Occipital lobe (tissue), 1 donor: ENCODE measurements at regions not wholly inside any gene's neighbourhood (a gene's known extent, or its start where the extent isn't known, plus 50 kb on each side); places are given as distances from the start of the nearest gene placed in this dataset.
"Not testable (repeated sequence)": the region's sequence is repeated elsewhere in the genome, so short reads cannot be mapped to it uniquely, and the experiment has no call there.

ENCODE experiments used
- DNase-seq: peaks from one replicate; lab custom pipeline; 2025; lab: John Stamatoyannopoulos, UW

- DNase-seq: no peak
Observed at GRCh38 chr6:141877275-141877983, 255.3 kb upstream of the GJE1 start.

- DNase-seq: no peak
Observed at GRCh38 chr6:141874930-141875602, 257.7 kb upstream of the GJE1 start.

GRCh38 chr6:141869509-141869908 lies 263.2 kb upstream of the GJE1 start:
- DNase-seq: not testable (repeated sequence)

- no peak for DNase-seq
Observed at GRCh38 chr6:141867767-141868166, 265.0 kb upstream of the GJE1 start.

- DNase-seq: no peak
Observed at GRCh38 chr6:141866731-141867497, 265.8 kb upstream of the GJE1 start.

GRCh38 chr6:141851063-141851462 lies 281.7 kb upstream of the GJE1 start:
- DNase-seq: no peak

GRCh38 chr6:141848029-141848890 lies 284.5 kb upstream of the GJE1 start:
- no peak for DNase-seq

- DNase-seq: no peak
Observed at GRCh38 chr6:141846639-141847038, 286.1 kb upstream of the GJE1 start.

GRCh38 chr6:141843178-141843834 lies 289.4 kb upstream of the GJE1 start:
- DNase-seq: no peak

- no peak for DNase-seq
Observed at GRCh38 chr6:141833001-141833655, 299.6 kb upstream of the GJE1 start.

GRCh38 chr6:141830530-141830929 lies 302.2 kb upstream of the GJE1 start:
- DNase-seq: no peak

GRCh38 chr6:141829566-141830360 lies 303.0 kb upstream of the GJE1 start:
- DNase-seq: no peak

- DNase-seq: no peak
Observed at GRCh38 chr6:141824350-141824749, 308.4 kb upstream of the GJE1 start.

GRCh38 chr6:141815039-141815438 lies 317.7 kb upstream of the GJE1 start:
- DNase-seq: not testable (repeated sequence)

- DNase-seq: no peak
Observed at GRCh38 chr6:141809901-141810300, 322.8 kb upstream of the GJE1 start.

- DNase-seq: no peak
Observed at GRCh38 chr6:141808662-141809061, 324.1 kb upstream of the GJE1 start.

GRCh38 chr6:141800973-141801372 lies 331.8 kb upstream of the GJE1 start:
- not testable (repeated sequence) for DNase-seq

GRCh38 chr6:141790921-141791320 lies 341.8 kb upstream of the GJE1 start:
- DNase-seq: no peak

- DNase-seq: no peak
Observed at GRCh38 chr6:141788096-141788495, 344.6 kb upstream of the GJE1 start.

GRCh38 chr6:141783585-141783984 lies 349.1 kb upstream of the GJE1 start:
- no peak for DNase-seq
